Heart left ventricle (tissue), 13 donors: ENCODE measurements at regions not wholly inside any gene's neighbourhood (a gene's known extent, or its start where the extent isn't known, plus 50 kb on each side); places are given as distances from the start of the nearest gene placed in this dataset.

Experiments used
- CTCF ChIP-seq, 12 donors: fragments of 200-600 bp; sonication (generic) in 4 of 12; IDR thresholded peaks; one replicate each; pipeline versions ENCODE4 v1.5.0 to v1.8.0; 2018 to 2022; ENCODE audit warnings: antibody characterized with exemption in 12 of 12, mild to moderate bottlenecking in 5 of 12
- POLR2A ChIP-seq, 2 donors: fragments of 450-650 bp; IDR thresholded peaks; one replicate each; pipeline ENCODE4 v1.6.1; 2017; ENCODE audit warnings: antibody characterized with exemption in 2 of 2, mild to moderate bottlenecking in 2 of 2, moderate library complexity in 2 of 2
- donor health status: ischemic (EF 13 %, LVEDD 7.1; RV severe dilation, severe dysfunction).
- donor health status: DM: no; HTN: yes; CAD: no.
- donor health status: DM: no; HTN: no; CAD: no.
- donor health status: ischemic (EF 25% LVEDD 6.9; RV normal size, moderate dysfunction).
- donor health status: ischemic (EF 25% LVEDD 5.7; RV mildly dilated, moderate dysfunction).
- donor health status: ischemic (EF 35%, LVEDD 5.7; RV mildly dilated, moderate dysfunction).
- donor health status: nonischemic (EF 11% LVEDD 7.7; RV severe dilation, severe dysfunction).
- donor health status: DM: yes; HTN: yes; CAD: no.
- donor health status: PGD.
- donor health status: ischemic (EF 29% LVEDD 5.4; RV normal size, mild dysfunction).
- donor health status: nonischemic (EF 23%, LVEDD 6.1; RV moderate dilation, normal function).

- no peak for TF ChIP-seq POLR2A (IDR thresholded peaks at IDR 0.05)
- peak in 1 of 12 donors; percentile 12 for TF ChIP-seq CTCF (IDR thresholded peaks at IDR 0.05)
These were observed 568.4 kb downstream of the TNS1 start for GRCh38 chr2:217434180-217434975.
